GM23338 (cell line): ENCODE measurements at regions not wholly inside any gene's neighbourhood (a gene's known extent, or its start where the extent isn't known, plus 50 kb on each side); places are given as distances from the start of the nearest gene placed in this dataset.

Source experiments
- ATAC-seq: fragments of 200-7000 bp; cut with Tn5 transposase; 3 replicates; pipeline ENCODE4 v1.9.1; 2020
- DNase-seq: peaks from one replicate; pipeline ENCODE4 v3.0.0-alpha.2; 2015; ENCODE audit warnings: low spot score
- H2AFZ ChIP-seq: fragments of 200-600 bp; sonication (generic); 2 replicates; pipeline ENCODE4 v1.8.0; 2016; ENCODE audit warnings: antibody characterized with exemption, mild to moderate bottlenecking, moderate library complexity
- H3F3A ChIP-seq: fragments of 200-600 bp; sonication (generic); replicated peaks from 2 replicates; pipeline ENCODE4 v1.8.0; 2017; ENCODE audit warnings: antibody characterized with exemption, mixed run types, low read depth
- H3K27ac ChIP-seq: fragments of 200-600 bp; sonication (generic); 2 replicates; pipeline ENCODE4 v1.6.1; 2016; ENCODE audit warnings: low read depth
- H3K27me3 ChIP-seq: fragments of 200-600 bp; sonication (generic); 2 replicates; pipeline ENCODE4 v1.8.0; 2016; ENCODE audit warnings: mild to moderate bottlenecking, mixed run types, moderate library complexity; ENCODE audit not compliant: insufficient read depth
- H3K36me3 ChIP-seq: fragments of 200-600 bp; sonication (generic); 2 replicates; pipeline ENCODE4 v1.8.0; 2016; ENCODE audit warnings: mild to moderate bottlenecking; ENCODE audit not compliant: insufficient read depth
- H3K4me1 ChIP-seq: fragments of 200-600 bp; sonication (generic); 2 replicates; pipeline ENCODE4 v1.8.0; 2016; ENCODE audit warnings: mild to moderate bottlenecking, moderate library complexity; ENCODE audit not compliant: insufficient read depth
- H3K4me2 ChIP-seq: fragments of 200-600 bp; sonication (generic); 2 replicates; pipeline ENCODE4 v1.7.1; 2017; ENCODE audit warnings: mixed run types
- H3K4me3 ChIP-seq: fragments of 200-600 bp; sonication (generic); 2 replicates; pipeline ENCODE4 v1.6.1; 2016; ENCODE audit warnings: mixed run types
- H3K79me2 ChIP-seq: fragments of 200-600 bp; sonication (generic); replicated peaks from 2 replicates; pipeline ENCODE4 v1.8.0; 2017; ENCODE audit warnings: mild to moderate bottlenecking; ENCODE audit not compliant: insufficient read depth
- H3K9me2 ChIP-seq: fragments of 200-600 bp; sonication (generic); 2 replicates; pipeline ENCODE4 v1.8.0; 2017; ENCODE audit not compliant: insufficient read depth
- H4K20me1 ChIP-seq: fragments of 200-600 bp; sonication (generic); replicated peaks from 2 replicates; pipeline ENCODE4 v1.8.0; 2017; ENCODE audit warnings: mild to moderate bottlenecking; ENCODE audit not compliant: insufficient read depth
- H3K27ac Mint-ChIP-seq: 2 replicates; pipeline ENCODE4 v1.8.0; 2020; ENCODE audit warnings: inconsistent platforms, mild to moderate bottlenecking, moderate library complexity, mixed read lengths
- H3K27me3 Mint-ChIP-seq: 3 replicates; pipeline ENCODE4 v1.8.0; 2022; ENCODE audit warnings: low read depth, mild to moderate bottlenecking, moderate library complexity, mixed read lengths, inconsistent platforms; ENCODE audit not compliant: insufficient read depth, poor library complexity
- H3K36me3 Mint-ChIP-seq: 3 replicates; pipeline ENCODE4 v1.8.0; 2021; ENCODE audit warnings: low read depth, mild to moderate bottlenecking, inconsistent platforms, moderate library complexity, mixed read lengths
- H3K4me1 Mint-ChIP-seq: 3 replicates; pipeline ENCODE4 v1.8.0; 2020; ENCODE audit warnings: mild to moderate bottlenecking, inconsistent platforms, mixed read lengths
- H3K4me3 Mint-ChIP-seq: 3 replicates; pipeline ENCODE4 v1.8.0; 2021; ENCODE audit warnings: moderate library complexity, mild to moderate bottlenecking, inconsistent platforms, mixed read lengths
- H3K9me3 Mint-ChIP-seq: 3 replicates; pipeline ENCODE4 v1.8.0; 2020; ENCODE audit warnings: moderate library complexity, mild to moderate bottlenecking, inconsistent platforms, mixed read lengths
- CREB1 ChIP-seq: fragments of 250-450 bp; sonication (Bioruptor Pico); IDR thresholded peaks from 2 replicates; pipeline ENCODE4 v1.5.0; 2020; ENCODE audit warnings: low read depth, mild to moderate bottlenecking, moderate library complexity
- CTCF ChIP-seq, 2 experiments: fragments of 200-600 bp in 1 of 2; sonication (generic) in 1 of 2; conservative IDR thresholded peaks; 2 replicates each; pipeline versions ENCODE4 v1.5.1 to v1.6.1; 2016 to 2017; ENCODE audit warnings: antibody characterized with exemption in 2 of 2, low read depth in 2 of 2, mild to moderate bottlenecking in 2 of 2, moderate library complexity in 1 of 2
- EZH2 ChIP-seq: fragments of 200-600 bp; sonication (generic); IDR thresholded peaks from one replicate; pipeline ENCODE4 v1.8.0; 2017; ENCODE audit warnings: antibody characterized with exemption, mild to moderate bottlenecking, low read depth; ENCODE audit not compliant: unreplicated experiment
- EZH2phosphoT487 ChIP-seq: fragments of 200-600 bp; sonication (generic); IDR thresholded peaks from one replicate; pipeline ENCODE4 v1.8.1; 2018; ENCODE audit warnings: antibody characterized with exemption; ENCODE audit not compliant: unreplicated experiment
- JUNB ChIP-seq: IDR thresholded peaks from one replicate; pipeline ENCODE4 v1.6.1; 2016; ENCODE audit warnings: antibody characterized with exemption; ENCODE audit not compliant: unreplicated experiment
- NANOG ChIP-seq: IDR thresholded peaks from 2 replicates; pipeline ENCODE4 v1.6.1; 2016; ENCODE audit warnings: antibody characterized with exemption, borderline replicate concordance
- POLR2AphosphoS5 ChIP-seq: IDR thresholded peaks from 2 replicates; pipeline ENCODE4 v1.6.1; 2016; ENCODE audit warnings: antibody characterized with exemption, low read depth
- STAT1 ChIP-seq: IDR thresholded peaks from one replicate; pipeline ENCODE4 v1.6.1; 2016; ENCODE audit warnings: antibody characterized with exemption; ENCODE audit not compliant: unreplicated experiment
- ZNF114 ChIP-seq: fragments of 250-450 bp; sonication (Bioruptor Pico); IDR thresholded peaks from 2 replicates; pipeline ENCODE4 v1.5.0; 2020; ENCODE audit warnings: mild to moderate bottlenecking, moderate library complexity
- ZNF331 ChIP-seq: fragments of 250-450 bp; sonication (Bioruptor Pico); IDR thresholded peaks from 2 replicates; pipeline ENCODE4 v1.5.0; 2020; ENCODE audit warnings: low read depth, mild to moderate bottlenecking, moderate library complexity
- ZNF462 ChIP-seq: fragments of 250-450 bp; sonication (Bioruptor Pico); IDR thresholded peaks from 2 replicates; pipeline ENCODE4 v1.5.0; 2020; ENCODE audit warnings: mild to moderate bottlenecking, moderate library complexity

GRCh38 chr3:182349051-182349450, 444.3 kb upstream of the ATP11B start (continued):
- TF ChIP-seq ZNF331 (CRISPR knock-in tag) (no peak), ZNF114 (no peak), CREB1 (CRISPR knock-in tag) (no peak)

GRCh38 chr3:182349951-182350517, 443.3 kb upstream of the ATP11B start:
- Mint-ChIP-seq H3K9me3 (no peaks in the 10 kb centered on the region; the same call in 2 of the 3 replicates), H3K36me3 (no peaks in the 10 kb centered on the region), H3K27ac (no peak overlapping the region), H3K4me3 (no peak overlapping the region), H3K4me1 (no peaks in the 10 kb centered on the region; the same call in 2 of the 3 replicates), H3K27me3 (no peaks in the 10 kb centered on the region)
- Histone ChIP-seq H3K4me1 (peaks cover 5% of the 10 kb centered on the region; the same call in 1 of the 2 replicates), H3K27ac (no peak overlapping the region), H3K79me2 (no peaks in the 10 kb centered on the region), H3F3A (no peaks in the 10 kb centered on the region), H3K4me3 (no peak overlapping the region), H4K20me1 (no peaks in the 10 kb centered on the region), H2AFZ (no peak overlapping the region), H3K4me2 (no peak overlapping the region), H3K9me2 (no peaks in the 10 kb centered on the region), H3K36me3 (no peaks in the 10 kb centered on the region), H3K27me3 (no peaks in the 10 kb centered on the region)
- no peak for ATAC-seq
- no peak for DNase-seq
- TF ChIP-seq ZNF331 (CRISPR knock-in tag), result no peak
- TF ChIP-seq EZH2, result no peak
- no peak for TF ChIP-seq POLR2AphosphoS5
- no peak for TF ChIP-seq NANOG
- TF ChIP-seq ZNF462 (CRISPR knock-in tag), result no peak
- TF ChIP-seq CTCF (conservative IDR thresholded peaks at IDR 0.05; ENCODE audit: low read depth in 2 of 2), result no peak
- no peak for TF ChIP-seq STAT1
- TF ChIP-seq JUNB, result no peak
- no peak for TF ChIP-seq EZH2phosphoT487
- no peak for TF ChIP-seq ZNF114
